Vagina (tissue), 2 donors: ENCODE measurements at regions not wholly inside any gene's neighbourhood (a gene's known extent, or its start where the extent isn't known, plus 50 kb on each side); places are given as distances from the start of the nearest gene placed in this dataset.

Experiments
- DNase-seq, 2 donors: peaks; one replicate each; pipeline ENCODE4 v3.0.0-alpha.2; 2017; ENCODE audit errors: extremely low spot score in 2 of 2
- H3K27ac ChIP-seq: fragments of 200-600 bp; sonication (generic); one replicate; pipeline ENCODE4 v1.5.1; 2019
- H3K27me3 ChIP-seq: fragments of 200-600 bp; sonication (generic); one replicate; pipeline ENCODE4 v1.5.1; 2019
- H3K36me3 ChIP-seq, 2 donors: fragments of 200-600 bp; sonication (generic); one replicate each; pipeline ENCODE4 v1.5.1; 2017 to 2019
- H3K4me1 ChIP-seq: fragments of 200-600 bp; sonication (generic); one replicate; pipeline ENCODE4 v1.5.1; 2019
- H3K4me3 ChIP-seq, 2 donors: fragments of 200-600 bp; sonication (generic); 1 replicate in 1 of 2; 2 replicates in 1 of 2; pipeline ENCODE4 v1.5.1; 2016 to 2019
- H3K9me3 ChIP-seq: fragments of 200-600 bp; sonication (generic); one replicate; pipeline ENCODE4 v1.5.1; 2019
- POLR2A ChIP-seq, 2 donors: fragments of 450-650 bp; IDR thresholded peaks; one replicate each; pipeline ENCODE4 v1.6.1; 2017; ENCODE audit warnings: antibody characterized with exemption in 2 of 2, mild to moderate bottlenecking in 2 of 2, moderate library complexity in 2 of 2
- POLR2AphosphoS5 ChIP-seq, 2 donors: sonication (generic); formaldehyde crosslinking; IDR thresholded peaks; one replicate each; pipeline ENCODE4 v1.9.0; 2017; ENCODE audit warnings: antibody characterized with exemption in 2 of 2, mild to moderate bottlenecking in 2 of 2, low read depth in 1 of 2; ENCODE audit not compliant: insufficient read depth in 1 of 2
- intact Hi-C: fragments of 100-400 bp; cut with DNase I; formaldehyde crosslinking; loops from one replicate; pipeline ENCODE4 v1.15.1; 2023
- TF ChIP-seq, protein P1 (sequence below), 3 experiments: fragments of 450-650 bp in 2 of 3; fragments of 200-600 bp in 1 of 3; sonication (generic) in 1 of 3; IDR thresholded peaks; one replicate each; pipeline ENCODE4 v1.5.1; 2017 to 2019; ENCODE audit warnings: antibody characterized with exemption in 3 of 3, mild to moderate bottlenecking in 2 of 3, moderate library complexity in 2 of 3

DNA sequence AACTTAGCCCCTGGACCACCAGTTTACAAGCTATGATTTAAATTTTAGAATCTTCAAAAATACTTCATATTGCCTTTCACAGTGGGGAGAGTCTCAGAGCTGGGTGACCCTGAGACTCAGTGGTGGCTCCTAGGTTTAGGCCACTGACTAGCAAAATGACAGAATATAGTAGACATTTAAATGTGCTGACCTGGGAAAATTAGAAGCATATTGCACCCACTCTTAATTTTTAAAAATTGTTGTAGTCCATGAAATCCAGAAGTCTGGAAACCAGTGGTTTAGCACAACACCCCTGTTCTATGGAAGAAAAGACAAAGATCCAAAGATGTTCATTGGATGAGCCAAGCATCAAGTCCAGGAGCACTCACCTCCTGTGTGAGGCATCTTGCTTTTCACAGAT, 75.0 kb upstream of the PAPPA start:
- Histone ChIP-seq H3K36me3 (no peaks in the 10 kb centered on the region), H3K27ac (no peak overlapping the region), H3K9me3 (no peaks in the 10 kb centered on the region), H3K27me3 (no peaks in the 10 kb centered on the region), H3K4me1 (no peaks in the 10 kb centered on the region), H3K4me3 (no peak overlapping the region)
- no peak for TF ChIP-seq POLR2AphosphoS5 (IDR thresholded peaks at IDR 0.05; ENCODE audit: insufficient read depth in 1 of 2, low read depth in 1 of 2)
- TF ChIP-seq, protein P1, sequence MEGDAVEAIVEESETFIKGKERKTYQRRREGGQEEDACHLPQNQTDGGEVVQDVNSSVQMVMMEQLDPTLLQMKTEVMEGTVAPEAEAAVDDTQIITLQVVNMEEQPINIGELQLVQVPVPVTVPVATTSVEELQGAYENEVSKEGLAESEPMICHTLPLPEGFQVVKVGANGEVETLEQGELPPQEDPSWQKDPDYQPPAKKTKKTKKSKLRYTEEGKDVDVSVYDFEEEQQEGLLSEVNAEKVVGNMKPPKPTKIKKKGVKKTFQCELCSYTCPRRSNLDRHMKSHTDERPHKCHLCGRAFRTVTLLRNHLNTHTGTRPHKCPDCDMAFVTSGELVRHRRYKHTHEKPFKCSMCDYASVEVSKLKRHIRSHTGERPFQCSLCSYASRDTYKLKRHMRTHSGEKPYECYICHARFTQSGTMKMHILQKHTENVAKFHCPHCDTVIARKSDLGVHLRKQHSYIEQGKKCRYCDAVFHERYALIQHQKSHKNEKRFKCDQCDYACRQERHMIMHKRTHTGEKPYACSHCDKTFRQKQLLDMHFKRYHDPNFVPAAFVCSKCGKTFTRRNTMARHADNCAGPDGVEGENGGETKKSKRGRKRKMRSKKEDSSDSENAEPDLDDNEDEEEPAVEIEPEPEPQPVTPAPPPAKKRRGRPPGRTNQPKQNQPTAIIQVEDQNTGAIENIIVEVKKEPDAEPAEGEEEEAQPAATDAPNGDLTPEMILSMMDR (IDR thresholded peaks at IDR 0.05), result no peak
- TF ChIP-seq POLR2A (IDR thresholded peaks at IDR 0.05), result no peak
- intact Hi-C loops, result no loop called here
- no peak for DNase-seq

DNA sequence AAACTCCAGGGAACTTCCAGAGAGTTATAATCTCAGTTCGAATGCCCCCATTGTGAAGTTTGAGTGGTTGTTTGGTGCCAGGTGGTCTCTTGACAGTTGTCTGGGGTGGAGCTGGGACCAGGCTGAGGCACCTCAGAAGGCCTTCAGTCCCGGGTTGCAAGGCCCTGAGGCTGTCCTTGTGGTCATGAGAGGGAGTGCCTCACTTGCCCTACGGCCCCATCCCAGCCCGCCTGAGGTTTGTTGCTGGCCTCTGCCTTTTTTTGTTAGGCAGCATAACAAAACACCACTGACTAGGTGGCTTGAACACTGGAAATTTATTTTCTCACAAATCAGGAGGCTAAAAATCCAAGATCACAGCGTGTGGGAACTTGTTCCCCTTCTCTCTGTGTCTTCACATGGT, 73.0 kb upstream of the PAPPA start:
- Histone ChIP-seq H3K27ac (no peak overlapping the region), H3K36me3 (no peaks in the 10 kb centered on the region), H3K4me3 (no peak overlapping the region), H3K9me3 (no peaks in the 10 kb centered on the region), H3K27me3 (no peaks in the 10 kb centered on the region), H3K4me1 (no peaks in the 10 kb centered on the region)
- intact Hi-C loops, result no loop called here
- TF ChIP-seq POLR2AphosphoS5 (IDR thresholded peaks at IDR 0.05; ENCODE audit: insufficient read depth in 1 of 2, low read depth in 1 of 2) (no peak), POLR2A (IDR thresholded peaks at IDR 0.05) (no peak)
- TF ChIP-seq, protein P1 (IDR thresholded peaks at IDR 0.05), result no peak
- no peak for DNase-seq

DNA sequence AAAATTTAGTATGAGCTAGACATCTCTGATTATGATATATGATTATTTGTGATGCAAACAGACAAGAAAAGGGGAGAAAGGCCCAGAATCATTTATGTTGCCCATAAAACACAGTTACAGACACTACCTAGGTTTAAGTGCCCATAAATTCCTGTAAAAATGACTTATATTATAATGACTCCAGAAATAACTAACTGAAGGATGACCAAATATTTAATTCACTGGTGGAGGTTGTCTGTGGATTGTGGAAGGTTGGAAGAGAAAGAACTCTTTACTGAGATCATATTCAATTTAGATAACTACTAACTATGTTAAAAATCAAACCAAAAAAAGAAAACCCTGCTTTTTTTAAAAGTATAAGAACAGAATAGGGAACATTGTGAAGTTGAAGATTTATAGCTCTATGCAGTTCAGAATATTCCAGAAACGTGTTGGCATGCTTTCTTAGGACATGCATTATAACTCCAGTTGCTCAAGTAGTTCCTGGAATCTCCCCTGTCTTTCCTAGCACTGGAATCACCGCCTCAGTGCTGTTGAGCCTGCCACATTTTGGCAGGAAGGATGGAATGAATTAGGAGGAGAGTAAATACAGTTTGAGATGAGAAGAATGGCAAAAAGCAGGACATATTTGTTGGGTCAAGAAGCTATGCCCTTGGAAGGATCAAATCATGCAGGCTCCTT, 72.0 kb upstream of the PAPPA start:
- TF ChIP-seq, protein P1 (IDR thresholded peaks at IDR 0.05), result no peak
- TF ChIP-seq POLR2AphosphoS5 (IDR thresholded peaks at IDR 0.05; ENCODE audit: insufficient read depth in 1 of 2, low read depth in 1 of 2) (no peak), POLR2A (IDR thresholded peaks at IDR 0.05) (no peak)
- no peak overlapping the region for H3K27ac ChIP-seq
- no peak for DNase-seq
- no peak overlapping the region for H3K4me3 ChIP-seq
- intact Hi-C loops, result no loop called here
- no peaks in the 10 kb centered on the region for H3K36me3 ChIP-seq
- H3K27me3 ChIP-seq, result no peaks in the 10 kb centered on the region
- H3K9me3 ChIP-seq, result no peaks in the 10 kb centered on the region
- H3K4me1 ChIP-seq, result no peaks in the 10 kb centered on the region

DNA sequence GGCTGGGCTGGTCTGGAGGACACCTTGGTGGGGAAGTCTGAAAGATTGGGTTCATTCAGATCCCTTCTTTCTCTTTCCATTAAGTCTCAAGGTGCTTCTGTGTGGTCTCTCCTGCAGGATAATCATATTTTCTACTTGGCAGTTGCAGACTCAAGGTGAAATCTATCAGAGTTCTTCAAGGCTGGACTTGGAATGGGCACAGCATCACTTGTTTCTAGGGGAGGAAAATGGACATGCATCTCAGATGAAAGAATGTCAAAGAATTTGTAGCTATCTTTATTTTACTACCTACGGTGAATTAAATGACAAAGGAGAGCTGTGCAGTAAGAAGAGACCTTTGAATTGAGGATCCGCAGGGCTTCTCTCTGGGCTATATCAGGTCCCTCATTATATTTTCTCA, 69.8 kb upstream of the PAPPA start:
- TF ChIP-seq POLR2AphosphoS5 (IDR thresholded peaks at IDR 0.05; ENCODE audit: insufficient read depth in 1 of 2, low read depth in 1 of 2), result no peak
- H3K27ac ChIP-seq, result no peak overlapping the region
- intact Hi-C loops, result no loop called here
- H3K27me3 ChIP-seq, result no peaks in the 10 kb centered on the region
- H3K4me1 ChIP-seq, result no peaks in the 10 kb centered on the region
- no peaks in the 10 kb centered on the region for H3K9me3 ChIP-seq
- DNase-seq, result no peak
- no peaks in the 10 kb centered on the region for H3K36me3 ChIP-seq
- no peak overlapping the region for H3K4me3 ChIP-seq

DNA sequence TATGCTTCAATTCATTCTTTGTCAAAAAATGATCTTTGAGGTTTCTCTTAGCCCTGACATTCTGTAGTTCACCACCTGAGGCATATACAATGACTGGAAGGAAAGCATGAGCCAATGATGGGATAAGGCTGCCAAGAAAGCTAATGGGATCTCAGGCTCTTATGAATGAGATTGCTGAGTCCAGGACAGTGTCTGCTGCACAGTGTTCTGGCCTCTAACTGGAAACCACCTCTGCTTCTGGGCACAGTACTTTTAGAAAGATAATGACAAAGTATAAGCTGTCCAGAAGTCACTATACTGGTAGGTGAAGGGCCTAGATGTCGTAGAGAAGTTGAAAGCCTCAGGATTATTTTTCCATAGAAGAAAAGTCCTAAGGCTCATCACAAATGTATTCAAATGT, 69.1 kb upstream of the PAPPA start:
- Histone ChIP-seq H3K27me3 (no peaks in the 10 kb centered on the region), H3K4me3 (no peak overlapping the region)
- intact Hi-C loops, result no loop called here

More for the DNA sequence above, 69.1 kb upstream of the PAPPA start:
- DNase-seq, result no peak
- TF ChIP-seq POLR2AphosphoS5 (IDR thresholded peaks at IDR 0.05; ENCODE audit: insufficient read depth in 1 of 2, low read depth in 1 of 2), result no peak
- TF ChIP-seq, protein P1 (IDR thresholded peaks at IDR 0.05), result no peak
- TF ChIP-seq POLR2A (IDR thresholded peaks at IDR 0.05), result no peak
- no peaks in the 10 kb centered on the region for H3K4me1 ChIP-seq
- H3K27ac ChIP-seq, result no peak overlapping the region
- no peaks in the 10 kb centered on the region for H3K9me3 ChIP-seq
- no peaks in the 10 kb centered on the region for H3K36me3 ChIP-seq
